IMR-90 (cell line): ENCODE measurements at regions not wholly inside any gene's neighbourhood (a gene's known extent, or its start where the extent isn't known, plus 50 kb on each side); places are given as distances from the start of the nearest gene placed in this dataset.

Experiments
- ATAC-seq: fragments of 200-7000 bp; cut with Tn5 transposase; 2 replicates; pipeline ENCODE4 v1.9.1; 2020; ENCODE audit warnings: low read depth, mild to moderate bottlenecking, moderate library complexity
- BruUV-seq: library from RNA; stranded (reverse); fragments of 400-500 nt; replicated peaks from 2 replicates; lab custom pipeline; 2021; lab: Mats Ljungman, UMichigan
- CTCF ChIA-PET: fragments of 300-600 bp; formaldehyde crosslinking; extraction: SDS; loops from one replicate; lab custom pipeline; 2021; ENCODE audit warnings: antibody characterized with exemption; lab: Yijun Ruan, JAX
- POLR2A ChIA-PET: fragments of 300-600 bp; sonication (Branson Sonifier 250); formaldehyde crosslinking; loops from one replicate; lab custom pipeline; 2022; ENCODE audit warnings: antibody characterized with exemption; ENCODE audit not compliant: unreplicated experiment; lab: Charles Lee
- DNase-seq: peaks from one replicate; pipeline ENCODE4 v3.0.0; 2013
- H2AFZ ChIP-seq: replicated peaks from 2 replicates; pipeline ENCODE3; 2013; ENCODE audit warnings: low read length, mild to moderate bottlenecking; ENCODE audit not compliant: poor library complexity
- H2AK5ac ChIP-seq: 2 replicates; pipeline ENCODE4 v1.6.1; 2013; ENCODE audit warnings: low read depth, low read length, inconsistent platforms
- H2AK9ac ChIP-seq: replicated peaks from 2 replicates; pipeline ENCODE3; 2013; ENCODE audit warnings: mild to moderate bottlenecking, low read depth, low read length, moderate library complexity; ENCODE audit not compliant: poor library complexity
- H2BK120ac ChIP-seq: 2 replicates; pipeline ENCODE4 v1.6.1; 2013; ENCODE audit warnings: low read depth, low read length, inconsistent platforms
- H2BK15ac ChIP-seq: 3 replicates; pipeline ENCODE4 v1.6.1; 2013; ENCODE audit warnings: low read depth, low read length, inconsistent platforms
- H2BK20ac ChIP-seq: 2 replicates; pipeline ENCODE4 v1.6.1; 2013; ENCODE audit warnings: low read depth, mild to moderate bottlenecking, inconsistent platforms, low read length, moderate library complexity
- H2BK5ac ChIP-seq: 2 replicates; pipeline ENCODE4 v1.6.1; 2013; ENCODE audit warnings: mild to moderate bottlenecking, low read depth, low read length, inconsistent platforms; ENCODE audit not compliant: poor library complexity, severe bottlenecking
- H3K14ac ChIP-seq: replicated peaks from 2 replicates; pipeline ENCODE4 v1.6.1; 2013; ENCODE audit warnings: low read depth, low read length, inconsistent platforms
- H3K18ac ChIP-seq: 2 replicates; pipeline ENCODE4 v1.6.1; 2013; ENCODE audit warnings: low read depth, low read length, control low read depth
- H3K23ac ChIP-seq: 2 replicates; pipeline ENCODE4 v1.6.1; 2013; ENCODE audit warnings: low read depth, low read length, inconsistent platforms
- H3K27ac ChIP-seq: 2 replicates; pipeline ENCODE4 v1.5.1; 2013; ENCODE audit warnings: mild to moderate bottlenecking, control low read depth, low read length; ENCODE audit not compliant: insufficient read depth
- H3K27me3 ChIP-seq: 2 replicates; pipeline ENCODE4 v1.6.1; 2013; ENCODE audit warnings: low read length; ENCODE audit not compliant: control insufficient read depth, insufficient read depth
- H3K36me3 ChIP-seq: 2 replicates; pipeline ENCODE4 v1.6.1; 2013; ENCODE audit warnings: low read length, mixed read lengths; ENCODE audit not compliant: control insufficient read depth, insufficient read depth
- H3K4ac ChIP-seq: 2 replicates; pipeline ENCODE4 v1.6.1; 2013; ENCODE audit warnings: low read depth, low read length, inconsistent platforms
- H3K4me1 ChIP-seq: 2 replicates; pipeline ENCODE4 v1.6.1; 2013; ENCODE audit warnings: low read length, mixed read lengths; ENCODE audit not compliant: control insufficient read depth, insufficient read depth
- H3K4me2 ChIP-seq: 2 replicates; pipeline ENCODE4 v1.6.1; 2013; ENCODE audit warnings: low read depth, mild to moderate bottlenecking, control low read depth, low read length, moderate library complexity
- H3K4me3 ChIP-seq: 2 replicates; pipeline ENCODE4 v1.5.1; 2013; ENCODE audit warnings: low read depth, mild to moderate bottlenecking, control low read depth, low read length, moderate library complexity; ENCODE audit not compliant: insufficient read depth
- H3K56ac ChIP-seq: 2 replicates; pipeline ENCODE4 v1.6.1; 2013; ENCODE audit warnings: low read length, inconsistent platforms; ENCODE audit not compliant: insufficient read depth; ENCODE audit errors: extremely low read depth
- H3K79me1 ChIP-seq, 2 experiments: 2 replicates each; pipeline ENCODE4 v1.6.1; 2013; ENCODE audit warnings: low read length in 2 of 2, inconsistent platforms in 1 of 2, low read depth in 1 of 2
- H3K9ac ChIP-seq: 2 replicates; pipeline ENCODE4 v1.6.1; 2013; ENCODE audit warnings: low read depth, low read length, control low read depth
- H3K9me1 ChIP-seq: 2 replicates; pipeline ENCODE4 v1.6.1; 2013; ENCODE audit warnings: low read length, inconsistent platforms; ENCODE audit not compliant: insufficient read depth
- H3K9me3 ChIP-seq: 2 replicates; pipeline ENCODE4 v1.6.1; 2013; ENCODE audit warnings: low read length; ENCODE audit not compliant: control insufficient read depth, insufficient read depth
- H4K20me1 ChIP-seq: 2 replicates; pipeline ENCODE4 v1.6.1; 2013; ENCODE audit warnings: low read length, inconsistent platforms; ENCODE audit not compliant: insufficient read depth
- H4K5ac ChIP-seq: 2 replicates; pipeline ENCODE4 v1.6.1; 2013; ENCODE audit warnings: mild to moderate bottlenecking, low read depth, low read length, control low read depth
- H4K8ac ChIP-seq, 2 experiments: 2 replicates each; pipeline ENCODE4 v1.6.1; 2013; ENCODE audit warnings: low read depth in 2 of 2, low read length in 2 of 2, control low read depth in 1 of 2, inconsistent platforms in 1 of 2
- H4K91ac ChIP-seq: 2 replicates; pipeline ENCODE4 v1.6.1; 2013; ENCODE audit warnings: low read depth, low read length, inconsistent platforms; ENCODE audit not compliant: insufficient read depth
- BHLHE40 ChIP-seq: fragments of 150-350 bp; IDR thresholded peaks from 2 replicates; pipeline ENCODE4 v1.6.1; 2016; ENCODE audit warnings: mild to moderate bottlenecking, low read depth, low read length
- MAFK ChIP-seq: IDR thresholded peaks from 2 replicates; pipeline ENCODE4 v1.6.1; 2012; ENCODE audit warnings: low read depth, low read length, improper control_type of control experiment
- MAZ ChIP-seq: IDR thresholded peaks from 2 replicates; pipeline ENCODE4 v1.6.1; 2012; ENCODE audit warnings: low read depth, mild to moderate bottlenecking, low read length, improper control_type of control experiment, moderate library complexity, borderline replicate concordance
- MXI1 ChIP-seq: IDR thresholded peaks from 2 replicates; pipeline ENCODE4 v1.6.1; 2012; ENCODE audit warnings: low read depth, mild to moderate bottlenecking, low read length, moderate library complexity, borderline replicate concordance
- NFE2L2 ChIP-seq: fragments of 150-350 bp; IDR thresholded peaks from 2 replicates; pipeline ENCODE4 v1.6.1; 2016; ENCODE audit warnings: low read depth, mild to moderate bottlenecking, low read length
- RCOR1 ChIP-seq: IDR thresholded peaks from 2 replicates; pipeline ENCODE4 v1.6.1; 2012; ENCODE audit warnings: mild to moderate bottlenecking, low read length, improper control_type of control experiment; ENCODE audit not compliant: insufficient replicate concordance
- RFX5 ChIP-seq: IDR thresholded peaks from 2 replicates; pipeline ENCODE4 v1.8.0; 2012; ENCODE audit warnings: low read depth, mild to moderate bottlenecking, low read length, moderate library complexity
- WGBS, 2 experiments: methylation state at CpG; one replicate each; pipeline versions ENCODE4 v1.1.5 to v1.1.7; 2013; ENCODE audit warnings: missing lambda C conversion rate in 2 of 2; ENCODE audit not compliant: insufficient read length in 1 of 2; ENCODE audit errors: extremely low coverage in 2 of 2; 5-methylcytosine and 5-hydroxymethylcytosine counted together
- dilution Hi-C: fragments of 300-500 bp; cut with HindIII; formaldehyde crosslinking; loops from one replicate; pipeline ENCODE4 v1.14.3; 2018; ENCODE audit warnings: low sequenced_read_pairs; ENCODE audit not compliant: unreplicated experiment
- in situ Hi-C: fragments of 300-500 bp; cut with MboI; formaldehyde crosslinking; loops from 3 replicates; pipeline ENCODE4 v1.14.3; 2019; ENCODE audit warnings: low sequenced_read_pairs, inconsistent platforms, mixed read lengths
- intact Hi-C: fragments of 100-400 bp; cut with micrococcal nuclease; formaldehyde crosslinking; loops from 2 replicates; pipeline ENCODE4 v1.10.0; 2022
- TF ChIP-seq, protein P1 (sequence below): conservative IDR thresholded peaks from 2 replicates; pipeline ENCODE4 v1.5.1; 2012; ENCODE audit warnings: mild to moderate bottlenecking, low read depth, low read length, improper control_type of control experiment
- TF ChIP-seq, protein P2 (sequence below): fragments of 150-350 bp; IDR thresholded peaks from 2 replicates; pipeline ENCODE4 v1.6.1; 2016; ENCODE audit warnings: low read depth, mild to moderate bottlenecking, low read length, moderate library complexity, borderline replicate concordance

- H2BK15ac ChIP-seq, result no peak overlapping the region
- no peak overlapping the region for H2BK5ac ChIP-seq
- CTCF ChIA-PET, result no interaction called here
- no peak overlapping the region for H2AK5ac ChIP-seq
- H3K18ac ChIP-seq, result no peak overlapping the region
- H3K4me1 ChIP-seq, result no peaks in the 10 kb centered on the region
- intact Hi-C loops, result no loop called here
- no peak for TF ChIP-seq MAZ
- TF ChIP-seq MAFK, result no peak
- TF ChIP-seq, protein P1, sequence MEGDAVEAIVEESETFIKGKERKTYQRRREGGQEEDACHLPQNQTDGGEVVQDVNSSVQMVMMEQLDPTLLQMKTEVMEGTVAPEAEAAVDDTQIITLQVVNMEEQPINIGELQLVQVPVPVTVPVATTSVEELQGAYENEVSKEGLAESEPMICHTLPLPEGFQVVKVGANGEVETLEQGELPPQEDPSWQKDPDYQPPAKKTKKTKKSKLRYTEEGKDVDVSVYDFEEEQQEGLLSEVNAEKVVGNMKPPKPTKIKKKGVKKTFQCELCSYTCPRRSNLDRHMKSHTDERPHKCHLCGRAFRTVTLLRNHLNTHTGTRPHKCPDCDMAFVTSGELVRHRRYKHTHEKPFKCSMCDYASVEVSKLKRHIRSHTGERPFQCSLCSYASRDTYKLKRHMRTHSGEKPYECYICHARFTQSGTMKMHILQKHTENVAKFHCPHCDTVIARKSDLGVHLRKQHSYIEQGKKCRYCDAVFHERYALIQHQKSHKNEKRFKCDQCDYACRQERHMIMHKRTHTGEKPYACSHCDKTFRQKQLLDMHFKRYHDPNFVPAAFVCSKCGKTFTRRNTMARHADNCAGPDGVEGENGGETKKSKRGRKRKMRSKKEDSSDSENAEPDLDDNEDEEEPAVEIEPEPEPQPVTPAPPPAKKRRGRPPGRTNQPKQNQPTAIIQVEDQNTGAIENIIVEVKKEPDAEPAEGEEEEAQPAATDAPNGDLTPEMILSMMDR, result no peak
- TF ChIP-seq BHLHE40, result no peak
- TF ChIP-seq, protein P2, sequence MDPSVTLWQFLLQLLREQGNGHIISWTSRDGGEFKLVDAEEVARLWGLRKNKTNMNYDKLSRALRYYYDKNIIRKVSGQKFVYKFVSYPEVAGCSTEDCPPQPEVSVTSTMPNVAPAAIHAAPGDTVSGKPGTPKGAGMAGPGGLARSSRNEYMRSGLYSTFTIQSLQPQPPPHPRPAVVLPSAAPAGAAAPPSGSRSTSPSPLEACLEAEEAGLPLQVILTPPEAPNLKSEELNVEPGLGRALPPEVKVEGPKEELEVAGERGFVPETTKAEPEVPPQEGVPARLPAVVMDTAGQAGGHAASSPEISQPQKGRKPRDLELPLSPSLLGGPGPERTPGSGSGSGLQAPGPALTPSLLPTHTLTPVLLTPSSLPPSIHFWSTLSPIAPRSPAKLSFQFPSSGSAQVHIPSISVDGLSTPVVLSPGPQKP, result no peak
- no peak for TF ChIP-seq RFX5
- no peak for TF ChIP-seq MXI1
- no peak for TF ChIP-seq RCOR1
- no peak for TF ChIP-seq NFE2L2
- H4K91ac ChIP-seq, result no peak overlapping the region
- H2BK20ac ChIP-seq, result no peak overlapping the region
- no peak overlapping the region for H3K23ac ChIP-seq
- ATAC-seq, result no peak
- peaks cover 2% of the 10 kb centered on the region; the same call in 1 of the 2 replicates for H3K9me3 ChIP-seq
- no peaks in the 10 kb centered on the region for H4K20me1 ChIP-seq
- in situ Hi-C loops, result no loop called here
- no TSS peak for BruUV-seq
- no peak overlapping the region for H4K5ac ChIP-seq
- H3K9ac ChIP-seq, result no peak overlapping the region
- H3K4ac ChIP-seq, result no peak overlapping the region
- DNase-seq, result no peak
- no peaks in the 10 kb centered on the region for H3K36me3 ChIP-seq
- no peaks in the 10 kb centered on the region for H3K9me1 ChIP-seq
- H3K14ac ChIP-seq, result no peak overlapping the region
- no peak overlapping the region for H2AFZ ChIP-seq
- H3K27me3 ChIP-seq, result no peaks in the 10 kb centered on the region
- dilution Hi-C loops, result no loop called here
- H2AK9ac ChIP-seq, result no peak overlapping the region
- POLR2A ChIA-PET, result no interaction called here
- H4K8ac ChIP-seq, result no peak overlapping the region
- no peak overlapping the region for H2BK120ac ChIP-seq
- no peaks in the 10 kb centered on the region for H3K79me1 ChIP-seq
- H3K4me2 ChIP-seq, result no peak overlapping the region
- H3K27ac ChIP-seq, result no peak overlapping the region
- no peak overlapping the region for H3K4me3 ChIP-seq
- H3K56ac ChIP-seq, result no peak overlapping the region
- no CpG with 5 or more reads among the region's 1 CpG for WGBS, 2 experiments
These were observed 226.9 kb downstream of the ZNF621 start for GRCh38 chr3:40751666-40752065.
